T-helper 1 cell (primary cell): ENCODE measurements at regions not wholly inside any gene's neighbourhood (a gene's known extent, or its start where the extent isn't known, plus 50 kb on each side); places are given as distances from the start of the nearest gene placed in this dataset.

ENCODE experiments used
- DNase-seq, 5 donors: peaks; one replicate each; pipeline ENCODE4 v3.0.0-alpha.2; 2012 to 2020

- DNase-seq: no peak
These were observed 85.4 kb downstream of the TLR5 start for GRCh38 chr1:223057569-223058093.
